Ascending aorta (tissue), 2 donors: ENCODE measurements at regions not wholly inside any gene's neighbourhood (a gene's known extent, or its start where the extent isn't known, plus 50 kb on each side); places are given as distances from the start of the nearest gene placed in this dataset.

Source experiments
- DNase-seq, 2 donors: peaks; one replicate each; pipeline ENCODE4 v3.0.0-alpha.2; 2019; ENCODE audit warnings: low spot score in 2 of 2
- H3K27ac ChIP-seq, 2 donors: fragments of 200-600 bp; sonication (generic); one replicate each; pipeline ENCODE4 v1.5.1; 2016 to 2017; ENCODE audit warnings: mild to moderate bottlenecking in 1 of 2
- H3K27me3 ChIP-seq: fragments of 200-600 bp; sonication (generic); one replicate; pipeline ENCODE4 v1.5.1; 2017
- H3K36me3 ChIP-seq, 2 donors: fragments of 200-600 bp; sonication (generic); one replicate each; pipeline ENCODE4 v1.5.1; 2016
- H3K4me1 ChIP-seq, 2 donors: fragments of 200-600 bp; sonication (generic); one replicate each; pipeline ENCODE4 v1.5.1; 2016 to 2017; ENCODE audit warnings: mild to moderate bottlenecking in 1 of 2
- H3K4me3 ChIP-seq, 2 donors: fragments of 200-600 bp; sonication (generic); one replicate each; pipeline ENCODE4 v1.5.1; 2016 to 2017; ENCODE audit warnings: mild to moderate bottlenecking in 1 of 2
- H3K9me3 ChIP-seq, 2 donors: fragments of 200-600 bp; sonication (generic); one replicate each; pipeline ENCODE4 v1.5.1; 2016
- intact Hi-C: fragments of 100-400 bp; cut with DNase I; formaldehyde crosslinking; loops from one replicate; pipeline ENCODE4 v1.15.1; 2023
- TF ChIP-seq, protein P1 (sequence below), 3 experiments: fragments of 200-600 bp in 2 of 3; fragments of 450-650 bp in 1 of 3; sonication (generic) in 2 of 3; IDR thresholded peaks; one replicate each; pipeline ENCODE4 v1.5.1; 2016 to 2019; ENCODE audit warnings: antibody characterized with exemption in 3 of 3, mild to moderate bottlenecking in 1 of 3, moderate library complexity in 1 of 3

DNA sequence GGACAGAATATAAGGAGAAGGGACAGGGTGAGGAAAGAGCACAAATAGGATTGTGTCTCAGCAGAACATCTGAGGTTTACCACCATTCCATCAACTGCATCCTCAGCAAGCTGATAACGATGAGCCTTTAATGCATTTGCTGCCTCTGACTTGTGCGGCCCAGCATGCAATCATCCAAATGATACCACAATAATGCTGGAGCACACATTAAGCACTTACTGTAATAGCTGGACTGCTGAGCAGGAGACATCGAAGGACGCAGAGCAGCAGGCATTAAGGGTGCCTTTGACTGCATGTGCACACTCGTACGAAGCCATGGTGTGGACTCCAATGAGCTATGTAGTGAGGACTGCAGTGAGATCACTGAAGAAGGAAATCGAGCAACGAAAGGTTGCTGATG is 469.4 kb downstream of the FOXO1 start:
- Histone ChIP-seq H3K4me3 (no peak overlapping the region), H3K36me3 (no peaks in the 10 kb centered on the region)
- intact Hi-C loops: no loop called here

DNA sequence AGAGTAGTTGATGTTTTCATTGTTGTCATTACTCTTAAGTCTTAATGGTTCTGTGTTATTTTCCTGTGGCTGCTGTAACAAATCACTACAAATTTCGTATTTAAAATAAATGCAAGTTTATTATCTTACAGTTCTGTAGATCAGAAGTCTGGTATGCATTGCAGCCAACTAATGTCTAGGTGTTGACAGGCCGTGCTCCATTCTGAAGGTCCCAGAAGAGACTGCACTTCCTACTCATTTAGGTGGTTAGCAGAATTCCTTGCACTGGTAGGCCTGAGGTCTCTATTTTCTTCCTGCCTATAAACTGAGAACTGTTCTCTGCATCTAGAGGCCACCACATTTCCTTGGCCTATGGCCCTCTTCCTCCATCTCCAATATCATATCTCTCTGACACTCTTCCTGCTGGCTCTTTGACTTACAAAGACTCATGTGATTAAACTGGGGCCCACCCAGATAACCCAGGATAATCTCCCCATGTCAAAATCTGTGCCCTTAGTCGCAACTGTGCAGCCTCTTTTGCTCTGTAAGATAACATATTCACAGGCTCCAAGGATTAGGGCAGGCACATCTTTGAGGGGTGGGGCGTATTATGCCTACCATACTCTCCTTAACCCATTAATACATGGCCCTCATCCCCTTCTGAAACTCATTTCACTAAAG is 468.4 kb downstream of the FOXO1 start:
- Histone ChIP-seq H3K4me1 (peaks cover 10 to 16% of the 10 kb centered on the region in 2 donors), H3K27me3 (no peaks in the 10 kb centered on the region), H3K36me3 (no peaks in the 10 kb centered on the region), H3K4me3 (no peak overlapping the region), H3K27ac (no peak overlapping the region), H3K9me3 (no peaks in the 10 kb centered on the region)
- TF ChIP-seq, protein P1, sequence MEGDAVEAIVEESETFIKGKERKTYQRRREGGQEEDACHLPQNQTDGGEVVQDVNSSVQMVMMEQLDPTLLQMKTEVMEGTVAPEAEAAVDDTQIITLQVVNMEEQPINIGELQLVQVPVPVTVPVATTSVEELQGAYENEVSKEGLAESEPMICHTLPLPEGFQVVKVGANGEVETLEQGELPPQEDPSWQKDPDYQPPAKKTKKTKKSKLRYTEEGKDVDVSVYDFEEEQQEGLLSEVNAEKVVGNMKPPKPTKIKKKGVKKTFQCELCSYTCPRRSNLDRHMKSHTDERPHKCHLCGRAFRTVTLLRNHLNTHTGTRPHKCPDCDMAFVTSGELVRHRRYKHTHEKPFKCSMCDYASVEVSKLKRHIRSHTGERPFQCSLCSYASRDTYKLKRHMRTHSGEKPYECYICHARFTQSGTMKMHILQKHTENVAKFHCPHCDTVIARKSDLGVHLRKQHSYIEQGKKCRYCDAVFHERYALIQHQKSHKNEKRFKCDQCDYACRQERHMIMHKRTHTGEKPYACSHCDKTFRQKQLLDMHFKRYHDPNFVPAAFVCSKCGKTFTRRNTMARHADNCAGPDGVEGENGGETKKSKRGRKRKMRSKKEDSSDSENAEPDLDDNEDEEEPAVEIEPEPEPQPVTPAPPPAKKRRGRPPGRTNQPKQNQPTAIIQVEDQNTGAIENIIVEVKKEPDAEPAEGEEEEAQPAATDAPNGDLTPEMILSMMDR (IDR thresholded peaks at IDR 0.05): no peak
- intact Hi-C loops: no loop called here
- DNase-seq: no peak

More for the DNA sequence above, 469.4 kb downstream of the FOXO1 start:
- Histone ChIP-seq H3K27me3 (no peaks in the 10 kb centered on the region), H3K27ac (no peak overlapping the region), H3K9me3 (no peaks in the 10 kb centered on the region), H3K4me1 (peaks cover 10 to 26% of the 10 kb centered on the region in 2 donors)
- TF ChIP-seq, protein P1 (IDR thresholded peaks at IDR 0.05): no peak
- no peak for DNase-seq

DNA sequence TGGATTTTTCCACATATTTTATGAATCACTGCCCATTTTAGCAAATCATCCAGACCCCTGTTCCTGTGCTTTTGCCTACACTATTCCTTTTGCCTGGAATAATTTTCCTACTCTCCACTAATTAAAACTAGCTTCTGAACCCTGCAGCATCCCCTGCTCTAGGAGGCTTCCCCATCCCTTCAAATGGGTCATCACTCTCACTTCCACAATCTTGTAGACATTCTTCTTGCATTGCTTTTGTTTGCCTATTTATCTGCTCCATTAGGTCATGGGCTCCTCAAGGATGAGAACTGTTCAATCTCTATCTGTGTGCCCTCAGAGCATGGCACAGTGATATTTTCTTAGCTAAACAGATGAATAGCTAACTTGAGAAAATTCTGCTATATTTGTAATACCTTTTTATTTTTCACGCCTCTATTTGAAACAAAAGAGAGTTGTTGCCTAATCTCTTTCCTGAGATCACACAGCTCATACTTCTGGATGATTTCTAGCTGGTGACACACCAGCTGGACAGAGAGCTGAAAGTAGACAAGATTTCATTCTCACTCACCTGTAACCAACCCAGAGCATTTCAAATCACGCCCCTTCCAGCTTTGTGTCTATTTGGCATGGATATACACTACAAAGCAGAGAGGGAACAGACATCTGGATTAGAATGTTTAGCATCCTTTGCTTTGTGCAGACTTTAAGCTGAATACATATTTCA is 466.0 kb downstream of the FOXO1 start:
- intact Hi-C loops: no loop called here
- H3K36me3 ChIP-seq: no peaks in the 10 kb centered on the region
- TF ChIP-seq, protein P1 (IDR thresholded peaks at IDR 0.05): no peak
- no peaks in the 10 kb centered on the region for H3K4me1 ChIP-seq
- no peak overlapping the region for H3K27ac ChIP-seq
- DNase-seq: no peak
- no peaks in the 10 kb centered on the region for H3K9me3 ChIP-seq
- no peak overlapping the region for H3K4me3 ChIP-seq
- no peaks in the 10 kb centered on the region for H3K27me3 ChIP-seq

DNA sequence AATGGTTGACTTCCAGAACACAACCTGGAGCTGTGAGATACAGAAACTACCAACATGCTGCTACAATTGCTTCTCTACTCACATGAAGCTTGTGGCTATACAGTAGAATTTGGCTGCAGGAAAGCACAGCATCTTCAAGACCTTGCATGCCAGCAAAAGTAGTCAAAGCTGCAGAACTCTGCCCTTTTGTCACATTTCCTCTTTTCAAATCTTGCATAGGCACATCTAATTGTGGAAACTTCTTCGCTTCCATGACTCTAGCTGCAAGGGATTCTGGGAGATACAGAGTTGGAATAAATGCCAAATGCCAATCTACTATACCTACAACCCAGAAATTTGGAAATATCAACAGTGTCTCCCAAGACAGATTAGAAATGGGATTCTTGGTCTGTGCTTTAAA is 462.2 kb downstream of the FOXO1 start:
- Histone ChIP-seq H3K9me3 (no peaks in the 10 kb centered on the region), H3K27ac (no peak overlapping the region), H3K36me3 (no peaks in the 10 kb centered on the region), H3K4me3 (no peak overlapping the region), H3K4me1 (no peaks in the 10 kb centered on the region), H3K27me3 (no peaks in the 10 kb centered on the region)
- DNase-seq: no peak
- intact Hi-C loops: no loop called here
- TF ChIP-seq, protein P1 (IDR thresholded peaks at IDR 0.05): no peak

DNA sequence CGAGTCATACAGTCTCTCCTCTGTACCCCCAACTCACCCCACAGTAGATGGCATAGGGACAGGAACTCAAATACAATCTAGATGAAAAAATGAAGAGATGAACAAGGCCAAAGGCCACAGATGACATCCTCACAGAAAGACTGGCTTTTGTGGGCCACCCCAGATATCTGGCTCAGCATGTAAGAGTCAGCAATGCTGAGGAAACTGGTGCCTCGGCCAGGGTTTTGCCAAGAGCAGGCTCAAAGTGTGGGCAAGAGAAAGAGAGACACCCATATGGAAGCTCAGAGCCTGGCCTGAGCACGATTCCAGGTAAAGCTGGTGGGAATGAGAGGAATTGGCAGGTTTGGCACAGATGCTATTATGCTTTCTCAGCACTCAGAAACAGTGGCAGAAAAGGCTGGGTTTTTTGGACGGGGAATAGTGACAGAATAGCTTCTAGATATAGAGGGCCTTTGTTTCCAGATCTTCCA is 460.6 kb downstream of the FOXO1 start:
- Histone ChIP-seq H3K36me3 (no peaks in the 10 kb centered on the region), H3K27me3 (no peaks in the 10 kb centered on the region), H3K27ac (no peak overlapping the region), H3K4me1 (no peaks in the 10 kb centered on the region), H3K9me3 (no peaks in the 10 kb centered on the region), H3K4me3 (no peak overlapping the region)
- DNase-seq: no peak
- TF ChIP-seq, protein P1 (IDR thresholded peaks at IDR 0.05): no peak
- intact Hi-C loops: no loop called here
